ENCODE measurements at regions not wholly inside any gene's neighbourhood (a gene's known extent, or its start where the extent isn't known, plus 50 kb on each side); places are given as distances from the start of the nearest gene placed in this dataset.

- Histone ChIP-seq H4K20me1 (ENCODE audit: control insufficient read depth, insufficient read depth, insufficient read length) (no peaks in the 10 kb centered on the region), H2BK20ac (ENCODE audit: low read depth, low read length, poor library complexity, severe bottlenecking) (no peak overlapping the region), H2BK120ac (ENCODE audit: low read depth, low read length, poor library complexity, severe bottlenecking) (no peak overlapping the region), H4K5ac (ENCODE audit: insufficient read length, low read depth, low read length) (no peak overlapping the region), H3K56ac (ENCODE audit: insufficient read length, low read depth, low read length) (no peak overlapping the region), H3K4me1 (ENCODE audit: insufficient read depth, low read length) (no peaks in the 10 kb centered on the region), H2BK5ac (ENCODE audit: insufficient read length, low read length) (no peak overlapping the region), H2AFZ (ENCODE audit: low read length) (no peak overlapping the region), H3K18ac (ENCODE audit: insufficient read length, low read depth, low read length) (no peak overlapping the region), H3K23ac (ENCODE audit: insufficient read length, low read depth, low read length) (no peak overlapping the region), H3K23me2 (ENCODE audit: insufficient read length, low read depth, low read length, poor library complexity, severe bottlenecking) (no peaks in the 10 kb centered on the region), H4K91ac (ENCODE audit: insufficient read length, low read depth, low read length) (no peak overlapping the region), H3K79me1 (ENCODE audit: insufficient read depth, low read depth, low read length, poor library complexity, severe bottlenecking) (no peaks in the 10 kb centered on the region), H2AK5ac (ENCODE audit: insufficient read length, low read length) (no peak overlapping the region), H3K4me2 (ENCODE audit: insufficient read depth, insufficient read length, low read length) (no peak overlapping the region), H3K27me3 (ENCODE audit: insufficient read depth, low read length) (no peaks in the 10 kb centered on the region), H3K4ac (ENCODE audit: low read depth, low read length) (no peak overlapping the region), H2BK15ac (ENCODE audit: low read depth, low read length) (no peak overlapping the region), H2BK12ac (ENCODE audit: insufficient read length, low read depth, low read length) (no peak overlapping the region), H3K14ac (ENCODE audit: insufficient read depth, low read length) (no peak overlapping the region), H3K9ac (ENCODE audit: extremely low read depth, insufficient read length, low read length) (no peak overlapping the region), H4K8ac (replicated peaks; ENCODE audit: insufficient read length, low read depth, low read length) (no peak overlapping the region), H3K9me3 (ENCODE audit: control insufficient read depth, low read depth, low read length) (no peaks in the 10 kb centered on the region), H3K79me2 (ENCODE audit: insufficient read depth, low read length) (no peaks in the 10 kb centered on the region), H3K27ac (ENCODE audit: insufficient read length, low read depth, low read length) (no peak overlapping the region), H3T11ph (ENCODE audit: low read length) (no peak overlapping the region)
- Mint-ChIP-seq H3K27ac (no peak overlapping the region), H3K36me3 (ENCODE audit: insufficient read depth in 1 of 3, low read depth in 3 of 3) (peaks cover 0 to 2% (median 0%) of the 10 kb centered on the region in 3 experiments; a peak in 1 of 7 replicates), H3K4me1 (no peaks in the 10 kb centered on the region), H3K4me3 (no peak overlapping the region), H3K9me3 (peaks cover 5 to 7% of the 10 kb centered on the region in 2 experiments), H3K27me3 (ENCODE audit: low read depth) (no peaks in the 10 kb centered on the region)
- WGBS (ENCODE audit: extremely low coverage, insufficient read length, low lambda C conversion rate): no CpG with 5 or more reads among the region's 1 CpG
- no peak for DNase-seq
- no peak for TF ChIP-seq CTCF (conservative IDR thresholded peaks at IDR 0.05)
Observed at GRCh38 chr1:106780066-106780465, 276.4 kb upstream of the PRMT6 start.

All from H9 (cell line).